ENCODE measurements at regions not wholly inside any gene's neighbourhood (a gene's known extent, or its start where the extent isn't known, plus 50 kb on each side); places are given as distances from the start of the nearest gene placed in this dataset.

DNA sequence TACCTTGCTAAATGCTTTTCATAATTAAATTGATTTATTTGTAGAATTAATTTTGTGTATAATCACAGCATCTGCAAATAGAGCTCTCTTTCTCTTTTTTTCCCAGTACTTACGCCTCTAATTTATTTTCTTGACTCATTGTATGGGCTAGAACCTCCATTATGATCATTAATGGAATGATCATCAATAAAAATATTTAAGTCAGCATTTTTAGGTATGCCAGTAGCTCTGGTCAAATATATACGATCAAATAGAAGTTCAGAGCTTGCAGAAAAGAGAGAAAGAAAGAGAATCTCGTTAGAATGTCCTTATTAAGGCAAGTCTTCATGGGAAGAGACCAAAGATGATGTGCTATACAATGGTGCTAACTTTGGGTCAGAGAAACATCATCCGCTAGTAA is 202.6 kb downstream of the TLR4 start:
- TF ChIP-seq, protein P1, sequence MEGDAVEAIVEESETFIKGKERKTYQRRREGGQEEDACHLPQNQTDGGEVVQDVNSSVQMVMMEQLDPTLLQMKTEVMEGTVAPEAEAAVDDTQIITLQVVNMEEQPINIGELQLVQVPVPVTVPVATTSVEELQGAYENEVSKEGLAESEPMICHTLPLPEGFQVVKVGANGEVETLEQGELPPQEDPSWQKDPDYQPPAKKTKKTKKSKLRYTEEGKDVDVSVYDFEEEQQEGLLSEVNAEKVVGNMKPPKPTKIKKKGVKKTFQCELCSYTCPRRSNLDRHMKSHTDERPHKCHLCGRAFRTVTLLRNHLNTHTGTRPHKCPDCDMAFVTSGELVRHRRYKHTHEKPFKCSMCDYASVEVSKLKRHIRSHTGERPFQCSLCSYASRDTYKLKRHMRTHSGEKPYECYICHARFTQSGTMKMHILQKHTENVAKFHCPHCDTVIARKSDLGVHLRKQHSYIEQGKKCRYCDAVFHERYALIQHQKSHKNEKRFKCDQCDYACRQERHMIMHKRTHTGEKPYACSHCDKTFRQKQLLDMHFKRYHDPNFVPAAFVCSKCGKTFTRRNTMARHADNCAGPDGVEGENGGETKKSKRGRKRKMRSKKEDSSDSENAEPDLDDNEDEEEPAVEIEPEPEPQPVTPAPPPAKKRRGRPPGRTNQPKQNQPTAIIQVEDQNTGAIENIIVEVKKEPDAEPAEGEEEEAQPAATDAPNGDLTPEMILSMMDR (IDR thresholded peaks at IDR 0.05; ENCODE audit: insufficient read depth, low read length) = no peak
- TF ChIP-seq, protein P2, sequence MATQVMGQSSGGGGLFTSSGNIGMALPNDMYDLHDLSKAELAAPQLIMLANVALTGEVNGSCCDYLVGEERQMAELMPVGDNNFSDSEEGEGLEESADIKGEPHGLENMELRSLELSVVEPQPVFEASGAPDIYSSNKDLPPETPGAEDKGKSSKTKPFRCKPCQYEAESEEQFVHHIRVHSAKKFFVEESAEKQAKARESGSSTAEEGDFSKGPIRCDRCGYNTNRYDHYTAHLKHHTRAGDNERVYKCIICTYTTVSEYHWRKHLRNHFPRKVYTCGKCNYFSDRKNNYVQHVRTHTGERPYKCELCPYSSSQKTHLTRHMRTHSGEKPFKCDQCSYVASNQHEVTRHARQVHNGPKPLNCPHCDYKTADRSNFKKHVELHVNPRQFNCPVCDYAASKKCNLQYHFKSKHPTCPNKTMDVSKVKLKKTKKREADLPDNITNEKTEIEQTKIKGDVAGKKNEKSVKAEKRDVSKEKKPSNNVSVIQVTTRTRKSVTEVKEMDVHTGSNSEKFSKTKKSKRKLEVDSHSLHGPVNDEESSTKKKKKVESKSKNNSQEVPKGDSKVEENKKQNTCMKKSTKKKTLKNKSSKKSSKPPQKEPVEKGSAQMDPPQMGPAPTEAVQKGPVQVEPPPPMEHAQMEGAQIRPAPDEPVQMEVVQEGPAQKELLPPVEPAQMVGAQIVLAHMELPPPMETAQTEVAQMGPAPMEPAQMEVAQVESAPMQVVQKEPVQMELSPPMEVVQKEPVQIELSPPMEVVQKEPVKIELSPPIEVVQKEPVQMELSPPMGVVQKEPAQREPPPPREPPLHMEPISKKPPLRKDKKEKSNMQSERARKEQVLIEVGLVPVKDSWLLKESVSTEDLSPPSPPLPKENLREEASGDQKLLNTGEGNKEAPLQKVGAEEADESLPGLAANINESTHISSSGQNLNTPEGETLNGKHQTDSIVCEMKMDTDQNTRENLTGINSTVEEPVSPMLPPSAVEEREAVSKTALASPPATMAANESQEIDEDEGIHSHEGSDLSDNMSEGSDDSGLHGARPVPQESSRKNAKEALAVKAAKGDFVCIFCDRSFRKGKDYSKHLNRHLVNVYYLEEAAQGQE (IDR thresholded peaks at IDR 0.05; ENCODE audit: insufficient replicate concordance, low read depth) = no peak
- TF ChIP-seq GABPA (IDR thresholded peaks at IDR 0.05; ENCODE audit: low read depth) (no peak), POLR2AphosphoS5 (IDR thresholded peaks at IDR 0.05; ENCODE audit: low read depth) (no peak), SPI1 (IDR thresholded peaks at IDR 0.05; ENCODE audit: borderline replicate concordance, low read depth) (no peak)

All from HL-60 (cell line).